Smooth muscle cell (in vitro differentiated cells): ENCODE measurements at regions not wholly inside any gene's neighbourhood (a gene's known extent, or its start where the extent isn't known, plus 50 kb on each side); places are given as distances from the start of the nearest gene placed in this dataset.

Experiments used
- DNase-seq: peaks from one replicate; lab custom pipeline; 2025; ENCODE audit not compliant: unreplicated experiment; lab: John Stamatoyannopoulos, UW
- H2AFZ ChIP-seq: fragments of 200-600 bp; sonication (generic); 2 replicates; pipeline ENCODE4 v1.6.0; 2016; ENCODE audit warnings: antibody characterized with exemption, low read depth, mild to moderate bottlenecking
- H3F3A ChIP-seq: fragments of 200-600 bp; sonication (generic); 2 replicates; pipeline ENCODE4 v1.6.0; 2017; ENCODE audit warnings: antibody characterized with exemption, low read depth
- H3K27ac ChIP-seq: fragments of 200-600 bp; sonication (generic); 2 replicates; pipeline ENCODE4 v1.5.1; 2016; ENCODE audit warnings: low read depth, mild to moderate bottlenecking
- H3K27me3 ChIP-seq: fragments of 200-600 bp; sonication (generic); 2 replicates; pipeline ENCODE4 v1.6.1; 2016; ENCODE audit warnings: low read depth, mild to moderate bottlenecking
- H3K36me3 ChIP-seq: fragments of 200-600 bp; sonication (generic); 2 replicates; pipeline ENCODE4 v1.5.1; 2016; ENCODE audit warnings: low read depth
- H3K4me1 ChIP-seq: fragments of 200-600 bp; sonication (generic); 2 replicates; pipeline ENCODE4 v1.5.1; 2016; ENCODE audit warnings: low read depth
- H3K4me2 ChIP-seq: fragments of 200-600 bp; sonication (generic); 2 replicates; pipeline ENCODE4 v1.6.0; 2016; ENCODE audit warnings: mild to moderate bottlenecking
- H3K4me3 ChIP-seq: fragments of 200-600 bp; sonication (generic); 2 replicates; pipeline ENCODE4 v1.5.1; 2016; ENCODE audit warnings: mild to moderate bottlenecking
- H3K79me2 ChIP-seq: fragments of 200-600 bp; sonication (generic); 2 replicates; pipeline ENCODE4 v1.6.0; 2016; ENCODE audit warnings: low read depth, mild to moderate bottlenecking
- H3K9ac ChIP-seq: fragments of 200-600 bp; sonication (generic); 2 replicates; pipeline ENCODE4 v1.6.0; 2016; ENCODE audit warnings: low read depth
- H3K9me3 ChIP-seq: fragments of 200-600 bp; sonication (generic); replicated peaks from 2 replicates; pipeline ENCODE4 v1.5.1; 2016; ENCODE audit warnings: low read depth
- H4K20me1 ChIP-seq: fragments of 200-600 bp; sonication (generic); 2 replicates; pipeline ENCODE4 v1.6.0; 2016; ENCODE audit warnings: low read depth
- WGBS: methylation state at CpG from one replicate; pipeline ENCODE4 v1.1.7; 2016; ENCODE audit warnings: low lambda C conversion rate; 5-methylcytosine and 5-hydroxymethylcytosine counted together
- TF ChIP-seq, protein P1 (sequence below): fragments of 200-600 bp; sonication (generic); IDR thresholded peaks from 2 replicates; pipeline ENCODE4 v1.5.1; 2017; ENCODE audit warnings: borderline replicate concordance, mild to moderate bottlenecking, antibody characterized with exemption; ENCODE audit not compliant: insufficient read depth, poor library complexity, severe bottlenecking

DNA sequence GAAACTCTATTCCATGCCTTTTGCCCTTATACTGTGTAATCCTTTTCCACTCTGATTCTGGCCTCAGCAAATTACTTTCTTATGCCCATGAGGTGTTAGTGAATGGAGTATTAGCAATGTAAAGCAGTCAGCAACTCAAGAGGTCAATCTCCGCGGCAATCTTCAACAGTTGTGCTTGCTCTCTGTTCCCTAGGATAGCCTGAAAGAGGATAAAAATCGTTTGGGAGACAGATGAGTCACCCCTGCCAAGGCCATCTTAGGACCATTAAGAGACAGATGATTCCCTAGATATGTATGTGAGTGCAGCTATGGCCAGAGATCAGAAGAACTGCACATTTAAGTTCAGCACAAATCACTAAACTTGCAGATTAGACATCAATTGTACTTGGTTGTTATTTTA is 1145.8 kb downstream of the GALC start:
- Histone ChIP-seq H4K20me1 (no peaks in the 10 kb centered on the region), H3F3A (no peaks in the 10 kb centered on the region), H3K4me1 (no peaks in the 10 kb centered on the region), H2AFZ (no peak overlapping the region), H3K9ac (no peak overlapping the region), H3K27me3 (no peaks in the 10 kb centered on the region), H3K9me3 (no peaks in the 10 kb centered on the region), H3K79me2 (no peaks in the 10 kb centered on the region), H3K4me3 (no peak overlapping the region), H3K4me2 (no peak overlapping the region), H3K27ac (no peak overlapping the region), H3K36me3 (no peaks in the 10 kb centered on the region)
- 41% methylated on average over 3 of the region's 3 CpGs for WGBS
- no peak for DNase-seq
- TF ChIP-seq, protein P1, sequence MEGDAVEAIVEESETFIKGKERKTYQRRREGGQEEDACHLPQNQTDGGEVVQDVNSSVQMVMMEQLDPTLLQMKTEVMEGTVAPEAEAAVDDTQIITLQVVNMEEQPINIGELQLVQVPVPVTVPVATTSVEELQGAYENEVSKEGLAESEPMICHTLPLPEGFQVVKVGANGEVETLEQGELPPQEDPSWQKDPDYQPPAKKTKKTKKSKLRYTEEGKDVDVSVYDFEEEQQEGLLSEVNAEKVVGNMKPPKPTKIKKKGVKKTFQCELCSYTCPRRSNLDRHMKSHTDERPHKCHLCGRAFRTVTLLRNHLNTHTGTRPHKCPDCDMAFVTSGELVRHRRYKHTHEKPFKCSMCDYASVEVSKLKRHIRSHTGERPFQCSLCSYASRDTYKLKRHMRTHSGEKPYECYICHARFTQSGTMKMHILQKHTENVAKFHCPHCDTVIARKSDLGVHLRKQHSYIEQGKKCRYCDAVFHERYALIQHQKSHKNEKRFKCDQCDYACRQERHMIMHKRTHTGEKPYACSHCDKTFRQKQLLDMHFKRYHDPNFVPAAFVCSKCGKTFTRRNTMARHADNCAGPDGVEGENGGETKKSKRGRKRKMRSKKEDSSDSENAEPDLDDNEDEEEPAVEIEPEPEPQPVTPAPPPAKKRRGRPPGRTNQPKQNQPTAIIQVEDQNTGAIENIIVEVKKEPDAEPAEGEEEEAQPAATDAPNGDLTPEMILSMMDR: no peak

DNA sequence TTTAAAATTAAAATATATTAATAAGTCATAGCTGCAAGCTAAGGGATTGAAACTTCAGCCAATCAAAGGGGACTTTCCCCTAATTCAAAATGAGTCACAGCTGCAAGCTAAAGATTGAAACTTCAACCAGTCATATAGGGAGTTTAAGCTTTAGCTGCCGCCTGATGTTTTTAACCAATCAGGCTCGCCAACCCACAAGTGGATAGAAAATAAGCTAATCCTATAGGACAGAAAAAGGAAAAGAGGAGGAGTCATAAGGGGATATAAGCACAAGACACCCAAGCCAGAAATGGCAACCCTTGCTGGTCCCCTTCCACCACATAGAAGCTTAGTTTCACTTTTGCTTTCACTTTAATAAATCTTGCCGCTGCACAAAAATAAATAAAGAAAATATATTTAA is 1154.6 kb downstream of the GALC start:
- Histone ChIP-seq H3K9ac (no peak overlapping the region), H3K79me2 (no peaks in the 10 kb centered on the region), H3K9me3 (no peaks in the 10 kb centered on the region), H3K27ac (no peak overlapping the region), H3K36me3 (no peaks in the 10 kb centered on the region), H2AFZ (no peak overlapping the region), H3F3A (no peaks in the 10 kb centered on the region), H3K27me3 (no peaks in the 10 kb centered on the region), H3K4me2 (no peak overlapping the region), H3K4me1 (no peaks in the 10 kb centered on the region), H3K4me3 (no peak overlapping the region), H4K20me1 (no peaks in the 10 kb centered on the region)
- DNase-seq: no peak
- TF ChIP-seq, protein P1: no peak
- 94% methylated on average over 3 of the region's 3 CpGs for WGBS

DNA sequence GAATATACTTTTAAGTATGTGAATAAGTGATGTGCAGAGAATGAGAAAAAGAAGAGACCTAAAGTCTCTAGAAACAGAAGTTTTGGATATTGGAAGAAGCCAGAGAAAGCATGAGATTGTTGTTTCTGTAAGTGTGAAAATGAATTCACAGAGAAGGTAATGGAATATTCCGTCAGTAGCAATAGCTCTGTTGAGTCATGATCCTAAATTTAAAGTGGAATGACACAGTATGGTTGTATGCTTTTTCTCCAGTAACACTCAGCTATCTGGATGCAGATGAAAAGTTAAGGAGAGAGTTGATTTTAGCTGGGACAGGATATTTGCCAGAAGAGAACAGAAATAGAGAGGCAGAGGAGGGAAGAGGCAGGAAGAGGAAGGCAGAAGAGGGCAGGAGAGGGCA is 1166.3 kb downstream of the GALC start:
- Histone ChIP-seq H3K4me3 (no peak overlapping the region), H3K27ac (peak overlapping the region; percentile 57), H3K4me2 (no peak overlapping the region), H2AFZ (peak overlapping the region; percentile 69), H3K79me2 (no peaks in the 10 kb centered on the region), H3K9ac (no peak overlapping the region), H3K27me3 (no peaks in the 10 kb centered on the region), H4K20me1 (no peaks in the 10 kb centered on the region), H3F3A (no peaks in the 10 kb centered on the region), H3K9me3 (no peaks in the 10 kb centered on the region), H3K4me1 (no peaks in the 10 kb centered on the region), H3K36me3 (no peaks in the 10 kb centered on the region)
- no peak for DNase-seq
- TF ChIP-seq, protein P1: no peak
- WGBS: 14% methylated on average over 1 of the region's 1 CpG

DNA sequence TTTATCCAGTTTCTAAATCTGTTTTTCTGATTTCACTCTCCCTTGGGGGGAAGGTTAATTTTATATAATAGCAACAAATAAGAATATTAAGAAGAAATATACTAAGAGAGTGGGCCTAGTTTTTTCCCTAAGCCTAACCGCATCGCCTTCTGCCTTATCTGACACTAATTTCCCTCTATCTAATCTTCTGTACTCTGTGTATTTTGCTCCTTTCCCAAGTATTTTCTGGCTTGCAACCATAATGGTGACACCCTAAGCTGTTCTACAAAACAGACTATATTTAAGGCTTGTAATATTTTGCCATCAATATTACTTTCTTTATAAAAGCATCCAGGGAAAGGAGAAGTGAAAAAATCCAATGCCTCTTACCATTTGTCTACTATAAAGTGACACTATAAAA is 1168.8 kb downstream of the GALC start:
- Histone ChIP-seq H3K79me2 (no peaks in the 10 kb centered on the region), H3K36me3 (no peaks in the 10 kb centered on the region), H3K9ac (no peak overlapping the region), H3K4me1 (no peaks in the 10 kb centered on the region), H3F3A (no peaks in the 10 kb centered on the region), H3K4me3 (no peak overlapping the region), H4K20me1 (no peaks in the 10 kb centered on the region), H3K9me3 (no peaks in the 10 kb centered on the region), H3K4me2 (no peak overlapping the region), H2AFZ (no peak overlapping the region), H3K27ac (no peak overlapping the region), H3K27me3 (no peaks in the 10 kb centered on the region)
- TF ChIP-seq, protein P1: no peak
- no peak for DNase-seq
- WGBS: 48% methylated on average over 2 of the region's 2 CpGs
